ENCODE measurements at regions not wholly inside any gene's neighbourhood (a gene's known extent, or its start where the extent isn't known, plus 50 kb on each side); places are given as distances from the start of the nearest gene placed in this dataset.

DNA sequence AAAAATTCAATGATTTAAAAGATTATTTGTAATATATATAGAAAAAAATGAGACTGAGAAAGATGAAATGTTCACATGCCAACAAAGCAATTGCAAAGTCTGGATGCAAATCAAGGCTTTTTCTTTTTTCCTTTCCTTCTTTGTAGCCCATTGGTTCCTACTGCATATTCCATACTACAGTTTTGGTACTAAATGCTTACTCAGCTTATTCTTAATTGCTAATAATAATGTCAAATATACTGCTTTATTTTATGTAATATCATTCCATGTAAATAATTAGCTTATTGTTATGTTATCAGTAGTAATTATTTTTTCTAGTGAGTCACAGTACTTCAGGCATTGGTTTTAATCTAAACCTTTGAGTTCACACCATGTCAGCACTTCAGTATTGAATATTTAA, 407.4 kb upstream of the LRRTM1 start:
- TF ChIP-seq EZH2 (IDR thresholded peaks at IDR 0.05; ENCODE audit: insufficient read depth, poor library complexity, severe bottlenecking) (no peak), EZH2phosphoT487 (IDR thresholded peaks at IDR 0.05; ENCODE audit: insufficient read depth, low read depth) (no peak)

Data from GM23248 (cell line).